ENCODE measurements at regions not wholly inside any gene's neighbourhood (a gene's known extent, or its start where the extent isn't known, plus 50 kb on each side); places are given as distances from the start of the nearest gene placed in this dataset.
"Not testable (repeated sequence)": the region's sequence is repeated elsewhere in the genome, so short reads cannot be mapped to it uniquely, and the experiment has no call there.

DNA sequence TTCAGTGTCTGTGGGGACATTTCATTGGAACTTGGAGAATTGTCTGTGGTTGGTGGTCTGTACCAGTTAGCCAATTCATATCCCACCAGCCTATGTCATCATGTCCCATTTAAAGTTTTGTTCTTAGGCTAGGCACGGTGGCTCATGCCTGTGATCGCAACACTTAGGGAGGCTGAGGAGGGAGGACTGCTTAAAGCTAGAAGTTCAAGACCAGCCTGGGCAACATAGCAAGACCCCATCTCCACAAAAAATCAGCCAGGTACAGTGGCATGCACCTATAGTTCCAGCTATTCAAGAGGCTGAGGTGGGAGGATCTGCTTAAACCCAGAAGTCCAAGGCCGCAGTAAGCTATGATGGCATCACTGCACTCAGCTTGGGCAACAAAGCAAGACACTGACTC lies 55.6 kb upstream of the CCND1 start:
- Histone ChIP-seq H3K9ac (ENCODE audit: insufficient read depth in 1 of 2, low read length in 2 of 2) (no peak overlapping the region), H3K27me3 (ENCODE audit: control insufficient read depth in 3 of 3, insufficient read depth in 3 of 3, low read length in 2 of 3) (no peaks in the 10 kb centered on the region), H3K4me3 (no peak overlapping the region), H3K9me3 (ENCODE audit: control insufficient read depth in 4 of 4, insufficient read depth in 3 of 4, low read length in 3 of 4) (no peaks in the 10 kb centered on the region), H3K4me1 (ENCODE audit: control insufficient read depth in 5 of 5, insufficient read depth in 5 of 5, low read length in 5 of 5) (no peaks in the 10 kb centered on the region), H3K36me3 (ENCODE audit: control insufficient read depth in 4 of 4, insufficient read depth in 4 of 4, low read length in 4 of 4) (no peaks in the 10 kb centered on the region), H3K27ac (ENCODE audit: low read depth in 1 of 2, low read length in 1 of 2) (no peak overlapping the region)
- 97% methylated on average over 3 of the region's 3 CpGs for WGBS, 2 donors
- ATAC-seq (ENCODE audit: insufficient read depth, low FRiP score) (no peak), DNase-seq (no peak)
- TF ChIP-seq, protein P1, sequence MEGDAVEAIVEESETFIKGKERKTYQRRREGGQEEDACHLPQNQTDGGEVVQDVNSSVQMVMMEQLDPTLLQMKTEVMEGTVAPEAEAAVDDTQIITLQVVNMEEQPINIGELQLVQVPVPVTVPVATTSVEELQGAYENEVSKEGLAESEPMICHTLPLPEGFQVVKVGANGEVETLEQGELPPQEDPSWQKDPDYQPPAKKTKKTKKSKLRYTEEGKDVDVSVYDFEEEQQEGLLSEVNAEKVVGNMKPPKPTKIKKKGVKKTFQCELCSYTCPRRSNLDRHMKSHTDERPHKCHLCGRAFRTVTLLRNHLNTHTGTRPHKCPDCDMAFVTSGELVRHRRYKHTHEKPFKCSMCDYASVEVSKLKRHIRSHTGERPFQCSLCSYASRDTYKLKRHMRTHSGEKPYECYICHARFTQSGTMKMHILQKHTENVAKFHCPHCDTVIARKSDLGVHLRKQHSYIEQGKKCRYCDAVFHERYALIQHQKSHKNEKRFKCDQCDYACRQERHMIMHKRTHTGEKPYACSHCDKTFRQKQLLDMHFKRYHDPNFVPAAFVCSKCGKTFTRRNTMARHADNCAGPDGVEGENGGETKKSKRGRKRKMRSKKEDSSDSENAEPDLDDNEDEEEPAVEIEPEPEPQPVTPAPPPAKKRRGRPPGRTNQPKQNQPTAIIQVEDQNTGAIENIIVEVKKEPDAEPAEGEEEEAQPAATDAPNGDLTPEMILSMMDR (IDR thresholded peaks at IDR 0.05; ENCODE audit: control extremely low read depth, extremely low read depth) = no peak

DNA sequence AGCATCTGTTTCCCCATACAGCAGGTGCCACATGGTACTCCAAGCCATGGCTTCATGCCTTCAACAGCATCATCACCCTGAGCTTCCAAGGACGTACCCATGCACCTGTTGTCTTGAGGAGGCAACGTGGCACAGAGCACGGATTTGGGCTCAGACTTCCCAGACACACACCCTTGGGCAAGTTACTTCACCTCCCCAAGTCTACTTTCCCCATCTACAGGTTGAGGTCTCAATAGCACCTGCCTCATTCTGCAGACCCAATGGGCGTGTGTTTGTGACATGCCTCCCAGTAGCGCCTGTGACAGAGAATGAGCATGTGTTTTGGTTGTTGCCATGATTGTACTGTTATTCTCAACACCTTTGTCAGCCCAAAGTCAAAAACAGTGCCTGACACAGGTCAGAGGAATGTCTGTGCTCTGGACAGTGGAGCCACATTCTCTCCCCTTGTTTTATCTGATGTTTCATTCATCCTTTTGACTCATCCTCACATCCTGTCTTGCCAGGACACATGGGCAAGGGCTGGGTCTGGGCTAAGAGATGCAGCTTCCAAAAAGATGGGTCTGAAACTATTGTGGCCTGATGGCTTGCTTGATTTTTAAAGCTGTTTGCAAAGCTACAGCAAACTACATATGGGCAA lies 53.4 kb upstream of the CCND1 start:
- H3K4me3 ChIP-seq = no peak overlapping the region
- H3K4me1 ChIP-seq (ENCODE audit: control insufficient read depth in 5 of 5, insufficient read depth in 5 of 5, low read length in 5 of 5) = no peaks in the 10 kb centered on the region
- no peak overlapping the region for H3K27ac ChIP-seq (ENCODE audit: low read depth in 1 of 2, low read length in 1 of 2)
- DNase-seq = no peak
- TF ChIP-seq, protein P1 (IDR thresholded peaks at IDR 0.05; ENCODE audit: control extremely low read depth, extremely low read depth) = no peak
- no peak overlapping the region for H3K9ac ChIP-seq (ENCODE audit: insufficient read depth in 1 of 2, low read length in 2 of 2)
- H3K27me3 ChIP-seq (ENCODE audit: control insufficient read depth in 3 of 3, insufficient read depth in 3 of 3, low read length in 2 of 3) = no peaks in the 10 kb centered on the region
- 94 to 95% methylated on average over 5 of the region's 5 CpGs for WGBS, 2 donors
- H3K36me3 ChIP-seq (ENCODE audit: control insufficient read depth in 4 of 4, insufficient read depth in 4 of 4, low read length in 4 of 4) = no peaks in the 10 kb centered on the region
- ATAC-seq (ENCODE audit: insufficient read depth, low FRiP score) = no peak
- H3K9me3 ChIP-seq (ENCODE audit: control insufficient read depth in 4 of 4, insufficient read depth in 3 of 4, low read length in 3 of 4) = no peaks in the 10 kb centered on the region

DNA sequence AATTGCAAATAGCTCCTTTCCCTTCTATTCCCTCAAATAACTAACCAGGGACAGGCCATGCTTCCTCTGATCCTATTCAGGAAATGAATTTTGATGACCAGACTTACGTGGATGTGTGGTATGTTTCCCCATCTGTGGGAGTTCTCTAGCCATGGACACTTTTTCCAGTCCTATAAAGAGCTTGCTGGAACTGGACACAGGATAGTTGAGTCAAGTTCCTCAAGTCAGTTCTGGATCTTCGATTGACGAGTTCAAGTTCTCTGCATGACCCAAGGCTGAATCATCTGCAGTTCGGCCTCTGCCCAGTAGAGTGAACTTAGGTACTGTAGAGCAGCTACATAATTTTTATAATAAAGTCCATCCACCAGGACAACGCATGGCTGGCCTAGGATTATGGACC lies 52.7 kb upstream of the CCND1 start:
- H3K27ac ChIP-seq (ENCODE audit: low read depth in 1 of 2, low read length in 1 of 2) = no peak overlapping the region
- H3K9me3 ChIP-seq (ENCODE audit: control insufficient read depth in 4 of 4, insufficient read depth in 3 of 4, low read length in 3 of 4) = peaks cover 0 to under 1% (median 0%) of the 10 kb centered on the region in 4 donors
- 81 to 89% methylated on average over 5 of the region's 5 CpGs for WGBS, 2 donors
- no peaks in the 10 kb centered on the region for H3K4me1 ChIP-seq (ENCODE audit: control insufficient read depth in 5 of 5, insufficient read depth in 5 of 5, low read length in 5 of 5)
- no peaks in the 10 kb centered on the region for H3K27me3 ChIP-seq (ENCODE audit: control insufficient read depth in 3 of 3, insufficient read depth in 3 of 3, low read length in 2 of 3)
- no peak for DNase-seq
- no peak overlapping the region for H3K4me3 ChIP-seq
- TF ChIP-seq, protein P1 (IDR thresholded peaks at IDR 0.05; ENCODE audit: control extremely low read depth, extremely low read depth) = no peak
- no peak overlapping the region for H3K9ac ChIP-seq (ENCODE audit: insufficient read depth in 1 of 2, low read length in 2 of 2)
- no peak for ATAC-seq (ENCODE audit: insufficient read depth, low FRiP score)
- H3K36me3 ChIP-seq (ENCODE audit: control insufficient read depth in 4 of 4, insufficient read depth in 4 of 4, low read length in 4 of 4) = no peaks in the 10 kb centered on the region

DNA sequence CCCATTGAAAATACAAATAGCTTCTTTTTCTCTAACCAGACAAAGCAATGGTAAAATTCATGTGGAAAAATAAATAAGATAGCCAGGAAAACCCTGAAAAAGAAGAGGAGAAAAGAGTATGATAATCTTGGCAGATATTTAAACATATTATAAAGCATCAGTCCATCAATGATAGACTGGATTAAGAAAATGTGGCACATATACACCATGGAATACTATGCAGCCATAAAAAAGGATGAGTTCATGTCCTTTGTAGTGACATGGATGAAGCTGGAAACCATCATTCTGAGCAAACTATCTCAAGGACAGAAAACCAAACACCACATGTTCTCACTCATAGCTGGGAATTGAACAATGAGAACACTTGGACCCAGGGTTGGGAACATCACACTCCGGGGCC lies 50.9 kb upstream of the CCND1 start:
- not testable (repeated sequence) for H3K9ac ChIP-seq (ENCODE audit: insufficient read depth in 1 of 2, low read length in 2 of 2); H3K9me3 ChIP-seq (ENCODE audit: control insufficient read depth in 4 of 4, insufficient read depth in 3 of 4, low read length in 3 of 4); H3K27ac ChIP-seq (ENCODE audit: low read depth in 1 of 2, low read length in 1 of 2); DNase-seq; H3K4me3 ChIP-seq; ATAC-seq (ENCODE audit: insufficient read depth, low FRiP score); H3K4me1 ChIP-seq (ENCODE audit: control insufficient read depth in 5 of 5, insufficient read depth in 5 of 5, low read length in 5 of 5); H3K36me3 ChIP-seq (ENCODE audit: control insufficient read depth in 4 of 4, insufficient read depth in 4 of 4, low read length in 4 of 4); H3K27me3 ChIP-seq (ENCODE audit: control insufficient read depth in 3 of 3, insufficient read depth in 3 of 3, low read length in 2 of 3)
- whole genome bisulfite sequencing, 2 donors = 97 to 100% methylated on average over 1 of the region's 1 CpG
